GM12872 (cell line): ENCODE measurements at regions not wholly inside any gene's neighbourhood (a gene's known extent, or its start where the extent isn't known, plus 50 kb on each side); places are given as distances from the start of the nearest gene placed in this dataset.
A peak's percentile ranks its signal among the peaks of the same experiment; 100 is the strongest.

Experiments used
- CTCF ChIP-seq: IDR thresholded peaks from 3 replicates; pipeline ENCODE4 v1.5.1; 2011; ENCODE audit warnings: low read depth, mild to moderate bottlenecking, low read length, moderate library complexity; ENCODE audit not compliant: insufficient read depth

- no peak for TF ChIP-seq CTCF
These were observed 59.5 kb upstream of the PNMA1 start for GRCh38 chr14:73773441-73774240.

- TF ChIP-seq CTCF: no peak
These were observed 57.9 kb upstream of the PNMA1 start for GRCh38 chr14:73771848-73772638.

GRCh38 chr14:73770977-73771847, 57.0 kb upstream of the PNMA1 start:
- 0 out of 3 replicates have a peak, but pooled peaks have one; percentile 14 for TF ChIP-seq CTCF

- TF ChIP-seq CTCF: no peak
These were observed 53.9 kb upstream of the PNMA1 start for GRCh38 chr14:73768107-73768506.

- TF ChIP-seq CTCF: no peak
These were observed 50.5 kb upstream of the PNMA1 start for GRCh38 chr14:73764406-73765280.
